Esophagus squamous epithelium (tissue), 5 donors: ENCODE measurements at regions not wholly inside any gene's neighbourhood (a gene's known extent, or its start where the extent isn't known, plus 50 kb on each side); places are given as distances from the start of the nearest gene placed in this dataset.

Source experiments
- DNase-seq: peaks from one replicate; lab custom pipeline; 2025; lab: John Stamatoyannopoulos, UW
- H3K27ac ChIP-seq, 4 donors: fragments of 200-600 bp; sonication (generic); one replicate each; pipeline ENCODE4 v1.5.1; 2016 to 2019; ENCODE audit warnings: mild to moderate bottlenecking in 1 of 4
- H3K27me3 ChIP-seq, 4 donors: fragments of 200-600 bp; sonication (generic); 1 replicate in 3 of 4; 2 replicates in 1 of 4; pipeline versions ENCODE4 v1.5.1 to v1.6.0; 2017 to 2021; ENCODE audit warnings: antibody characterized with exemption in 1 of 4
- H3K36me3 ChIP-seq, 3 donors: fragments of 200-600 bp; sonication (generic); one replicate each; pipeline ENCODE4 v1.5.1; 2016 to 2019
- H3K4me1 ChIP-seq, 3 donors: fragments of 200-600 bp; sonication (generic); one replicate each; pipeline ENCODE4 v1.5.1; 2017 to 2019
- H3K4me3 ChIP-seq, 4 donors: fragments of 200-600 bp; sonication (generic); 1 replicate in 3 of 4; 2 replicates in 1 of 4; pipeline ENCODE4 v1.5.1; 2016 to 2019; ENCODE audit warnings: mild to moderate bottlenecking in 2 of 4, moderate library complexity in 1 of 4
- H3K9me3 ChIP-seq, 3 donors: fragments of 200-600 bp; sonication (generic); one replicate each; pipeline ENCODE4 v1.5.1; 2016 to 2019
- POLR2A ChIP-seq, 4 donors: fragments of 450-650 bp; IDR thresholded peaks; one replicate each; pipeline ENCODE4 v1.6.1; 2017; ENCODE audit warnings: antibody characterized with exemption in 4 of 4, mild to moderate bottlenecking in 4 of 4, moderate library complexity in 3 of 4
- WGBS, 2 donors: methylation state at CpG; one replicate each; pipeline ENCODE4 v1.1.5; 2018; 5-methylcytosine and 5-hydroxymethylcytosine counted together
- intact Hi-C: fragments of 100-400 bp; cut with DNase I; formaldehyde crosslinking; loops from one replicate; pipeline ENCODE4 v1.15.0; 2022
- TF ChIP-seq, protein P1 (sequence below), 6 experiments: fragments of 450-650 bp in 4 of 6; fragments of 200-600 bp in 2 of 6; sonication (generic) in 2 of 6; IDR thresholded peaks; one replicate each; pipeline ENCODE4 v1.5.1; 2016 to 2019; ENCODE audit warnings: antibody characterized with exemption in 6 of 6, mild to moderate bottlenecking in 4 of 6, moderate library complexity in 4 of 6
- donor health status: DM: yes; HTN: yes; CAD: no.

DNA sequence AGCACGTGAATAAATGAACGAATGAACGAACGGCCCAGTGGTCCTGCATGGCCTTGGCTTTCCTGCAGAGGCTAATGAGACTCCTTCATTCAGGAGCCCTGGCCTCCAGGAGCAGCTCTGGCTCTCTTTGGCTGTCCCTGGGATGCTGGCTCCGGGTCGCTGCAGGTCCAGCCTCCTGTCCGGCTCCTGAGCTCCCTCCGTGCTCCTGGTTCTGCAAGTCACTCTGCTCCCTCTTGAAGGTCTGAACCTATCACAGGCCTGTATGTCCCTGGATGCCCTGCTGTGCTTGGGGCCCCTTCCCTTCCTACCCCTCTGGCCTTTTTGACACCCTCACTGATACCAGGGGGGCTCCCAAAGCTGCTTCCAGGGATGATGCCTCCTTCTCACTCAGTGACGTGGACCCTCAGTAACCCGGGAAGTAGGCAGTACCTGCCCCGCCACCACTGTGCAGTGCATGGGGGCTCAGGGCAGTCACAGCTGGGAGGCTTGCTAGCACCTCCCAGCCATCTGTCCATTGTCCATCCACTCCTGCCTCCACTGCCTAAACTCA, 133.7 kb upstream of the C14orf180 start:
- no peaks in the 10 kb centered on the region for H3K4me1 ChIP-seq
- peaks cover 0 to 40% (median 0%) of the 10 kb centered on the region in 4 donors for H3K27me3 ChIP-seq
- TF ChIP-seq POLR2A (IDR thresholded peaks at IDR 0.05) = no peak
- TF ChIP-seq, protein P1, sequence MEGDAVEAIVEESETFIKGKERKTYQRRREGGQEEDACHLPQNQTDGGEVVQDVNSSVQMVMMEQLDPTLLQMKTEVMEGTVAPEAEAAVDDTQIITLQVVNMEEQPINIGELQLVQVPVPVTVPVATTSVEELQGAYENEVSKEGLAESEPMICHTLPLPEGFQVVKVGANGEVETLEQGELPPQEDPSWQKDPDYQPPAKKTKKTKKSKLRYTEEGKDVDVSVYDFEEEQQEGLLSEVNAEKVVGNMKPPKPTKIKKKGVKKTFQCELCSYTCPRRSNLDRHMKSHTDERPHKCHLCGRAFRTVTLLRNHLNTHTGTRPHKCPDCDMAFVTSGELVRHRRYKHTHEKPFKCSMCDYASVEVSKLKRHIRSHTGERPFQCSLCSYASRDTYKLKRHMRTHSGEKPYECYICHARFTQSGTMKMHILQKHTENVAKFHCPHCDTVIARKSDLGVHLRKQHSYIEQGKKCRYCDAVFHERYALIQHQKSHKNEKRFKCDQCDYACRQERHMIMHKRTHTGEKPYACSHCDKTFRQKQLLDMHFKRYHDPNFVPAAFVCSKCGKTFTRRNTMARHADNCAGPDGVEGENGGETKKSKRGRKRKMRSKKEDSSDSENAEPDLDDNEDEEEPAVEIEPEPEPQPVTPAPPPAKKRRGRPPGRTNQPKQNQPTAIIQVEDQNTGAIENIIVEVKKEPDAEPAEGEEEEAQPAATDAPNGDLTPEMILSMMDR (IDR thresholded peaks at IDR 0.05) = no peak
- H3K9me3 ChIP-seq = peaks cover 0 to 13% (median 7%) of the 10 kb centered on the region in 3 donors
- H3K4me3 ChIP-seq = no peak overlapping the region
- no peak overlapping the region for H3K27ac ChIP-seq
- no peak for DNase-seq
- intact Hi-C loops = no loop called here
- 80 to 82% methylated on average over 6 to 8 of the region's 11 CpGs for WGBS, 2 donors
- no peaks in the 10 kb centered on the region for H3K36me3 ChIP-seq

DNA sequence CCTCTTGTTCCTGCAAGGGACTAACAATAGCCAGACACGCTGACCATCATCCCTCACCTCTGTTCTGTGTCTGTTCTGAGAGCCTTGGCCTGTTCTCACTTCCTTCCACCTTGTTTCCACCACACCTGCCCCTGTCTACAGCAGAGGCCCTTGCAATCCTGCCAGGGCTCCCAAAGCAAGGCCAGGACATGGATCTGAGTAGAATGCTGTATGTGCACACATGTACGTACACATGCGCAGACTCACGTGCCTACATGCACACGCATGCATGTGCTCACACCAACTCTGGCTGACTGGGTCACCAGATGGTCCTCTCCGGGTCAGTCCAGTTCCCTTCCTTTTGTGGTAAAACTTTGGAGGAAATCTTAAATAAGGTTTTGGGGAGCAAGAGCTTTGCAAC, 133.0 kb upstream of the C14orf180 start:
- 77 to 86% methylated on average over 5 to 6 of the region's 6 CpGs for WGBS, 2 donors
- H3K9me3 ChIP-seq = peaks cover 0 to 13% (median 7%) of the 10 kb centered on the region in 3 donors
- H3K4me1 ChIP-seq = no peaks in the 10 kb centered on the region
- H3K36me3 ChIP-seq = no peaks in the 10 kb centered on the region
- DNase-seq = no peak
- no peak overlapping the region for H3K4me3 ChIP-seq
- intact Hi-C loops = no loop called here
- peaks cover 0 to 44% (median 0%) of the 10 kb centered on the region in 4 donors for H3K27me3 ChIP-seq
- TF ChIP-seq, protein P1 (IDR thresholded peaks at IDR 0.05) = no peak
- TF ChIP-seq POLR2A (IDR thresholded peaks at IDR 0.05) = no peak
- no peak overlapping the region for H3K27ac ChIP-seq

DNA sequence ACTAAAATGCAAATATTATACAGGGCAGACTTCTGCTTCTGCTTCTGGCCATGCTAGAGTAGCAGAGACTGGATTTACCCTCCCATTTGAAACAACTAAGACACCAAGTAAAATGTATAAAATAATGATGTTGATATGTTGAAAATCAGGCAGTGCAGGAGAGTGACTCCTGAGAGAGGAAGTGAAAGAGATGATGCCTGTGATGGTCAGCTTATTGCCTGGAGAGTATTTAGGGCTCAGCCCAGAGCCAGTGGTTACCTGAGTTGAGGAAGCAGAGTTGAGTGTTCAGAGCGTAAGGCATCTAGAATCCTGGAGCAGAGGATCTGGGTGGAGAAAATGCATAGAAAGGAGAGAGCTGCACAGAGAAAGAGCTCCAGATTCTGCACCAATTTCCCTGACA, 131.8 kb upstream of the C14orf180 start:
- Histone ChIP-seq H3K27ac (no peak overlapping the region), H3K27me3 (peaks cover 0 to 48% (median 0%) of the 10 kb centered on the region in 4 donors), H3K36me3 (no peaks in the 10 kb centered on the region), H3K9me3 (peaks cover 0 to 13% (median 7%) of the 10 kb centered on the region in 3 donors), H3K4me1 (no peaks in the 10 kb centered on the region), H3K4me3 (no peak overlapping the region)
- TF ChIP-seq POLR2A (IDR thresholded peaks at IDR 0.05) = no peak
- DNase-seq = no peak
- intact Hi-C loops = no loop called here
- 80 to 86% methylated on average over 1 of the region's 1 CpG for WGBS, 2 donors

DNA sequence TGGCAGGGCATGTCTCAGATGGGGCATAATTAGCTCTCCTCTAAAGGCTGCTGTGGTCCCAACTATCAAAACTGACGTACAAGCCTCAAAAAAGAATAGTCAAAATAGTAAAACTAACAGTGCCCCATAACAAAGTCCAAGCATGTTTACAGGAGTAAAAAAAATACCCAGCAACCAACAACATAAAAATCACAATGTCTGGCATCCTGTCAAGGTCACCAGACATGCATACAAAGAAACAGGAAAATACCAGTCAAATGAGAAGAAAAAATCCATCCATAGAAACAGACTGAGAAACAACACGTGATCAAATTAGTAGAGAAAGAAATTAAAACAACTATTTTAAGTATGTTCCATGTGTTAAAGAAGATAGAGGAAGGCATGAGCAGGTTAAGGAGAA, 131.2 kb upstream of the C14orf180 start:
- H3K36me3 ChIP-seq = no peaks in the 10 kb centered on the region
- DNase-seq = no peak
- no peak overlapping the region for H3K4me3 ChIP-seq
- TF ChIP-seq POLR2A (IDR thresholded peaks at IDR 0.05) = no peak
- TF ChIP-seq, protein P1 (IDR thresholded peaks at IDR 0.05) = no peak
- intact Hi-C loops = no loop called here
- peaks cover 0 to 13% (median 7%) of the 10 kb centered on the region in 3 donors for H3K9me3 ChIP-seq
- no peaks in the 10 kb centered on the region for H3K4me1 ChIP-seq
- no peak overlapping the region for H3K27ac ChIP-seq
- 47 to 56% methylated on average over 2 of the region's 2 CpGs for WGBS, 2 donors
- peaks cover 0 to 48% (median 0%) of the 10 kb centered on the region in 4 donors for H3K27me3 ChIP-seq

DNA sequence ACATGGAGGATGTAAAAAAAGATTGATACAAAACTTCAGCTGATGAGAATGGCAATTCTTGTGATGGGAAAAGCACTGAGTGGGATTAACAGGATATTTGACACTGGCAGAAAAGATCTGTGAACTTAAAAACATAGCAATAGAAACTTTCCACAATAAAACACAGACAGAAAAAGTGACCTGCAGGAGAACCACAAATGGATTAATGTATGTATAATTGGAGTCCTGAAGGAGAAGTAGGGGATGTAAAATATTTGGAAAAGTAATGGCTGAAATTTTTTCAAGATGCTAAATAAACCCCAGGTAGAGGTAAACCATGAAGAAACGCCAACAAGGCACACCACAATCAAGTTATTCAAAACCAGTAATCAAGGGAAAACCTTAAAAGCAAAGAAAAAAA, 130.8 kb upstream of the C14orf180 start:
- Histone ChIP-seq H3K4me1 (no peaks in the 10 kb centered on the region), H3K4me3 (no peak overlapping the region), H3K36me3 (no peaks in the 10 kb centered on the region), H3K27me3 (peaks cover 0 to 48% (median 0%) of the 10 kb centered on the region in 4 donors), H3K27ac (no peak overlapping the region), H3K9me3 (peaks cover 0 to 13% (median 7%) of the 10 kb centered on the region in 3 donors)
- DNase-seq = no peak
- 71 to 75% methylated on average over 1 of the region's 1 CpG for WGBS, 2 donors
- TF ChIP-seq POLR2A (IDR thresholded peaks at IDR 0.05) = no peak
- TF ChIP-seq, protein P1 (IDR thresholded peaks at IDR 0.05) = no peak
- intact Hi-C loops = no loop called here
